ENCODE measurements at regions not wholly inside any gene's neighbourhood (a gene's known extent, or its start where the extent isn't known, plus 50 kb on each side); places are given as distances from the start of the nearest gene placed in this dataset.
"Not testable (repeated sequence)": the region's sequence is repeated elsewhere in the genome, so short reads cannot be mapped to it uniquely, and the experiment has no call there.

GRCh38 chr7:69245646-69246045 lies 352.6 kb upstream of the AUTS2 start:
- CTCF ChIA-PET: no interaction called here
- H3K27ac ChIP-seq (ENCODE audit: extremely low read depth, low read depth, low read length): no peak overlapping the region

GRCh38 chr7:69246758-69247157 lies 351.5 kb upstream of the AUTS2 start:
- H3K36me3 ChIP-seq (ENCODE audit: control insufficient read depth in 2 of 2, insufficient read depth in 1 of 2, low read length in 2 of 2): no peaks in the 10 kb centered on the region
- no peak overlapping the region for H3K4me3 ChIP-seq (ENCODE audit: low read depth, low read length)
- no peak for TF ChIP-seq ZSCAN4 (tag by site-specific recombination; IDR thresholded peaks at IDR 0.05)
- POLR2A ChIA-PET: no interaction called here
- peaks cover 4% of the 10 kb centered on the region for H3K4me1 ChIP-seq (ENCODE audit: control insufficient read depth, insufficient read depth, low read length)
- no peaks in the 10 kb centered on the region for H3K9me3 ChIP-seq (ENCODE audit: control insufficient read depth, insufficient read depth, low read depth, low read length)
- H3K27ac ChIP-seq (ENCODE audit: extremely low read depth, low read depth, low read length): no peak overlapping the region
- CTCF ChIA-PET: no interaction called here

More at GRCh38 chr7:69245646-69246045, 352.6 kb upstream of the AUTS2 start:
- Histone ChIP-seq H3K36me3 (ENCODE audit: control insufficient read depth in 2 of 2, insufficient read depth in 1 of 2, low read length in 2 of 2) (no peaks in the 10 kb centered on the region), H3K4me1 (ENCODE audit: control insufficient read depth, insufficient read depth, low read length) (peaks cover 4% of the 10 kb centered on the region), H3K9me3 (ENCODE audit: control insufficient read depth, insufficient read depth, low read depth, low read length) (no peaks in the 10 kb centered on the region), H3K4me3 (ENCODE audit: low read depth, low read length) (no peak overlapping the region)
- TF ChIP-seq ZBTB21 (tag by site-specific recombination; IDR thresholded peaks at IDR 0.05): no peak
- no peak for TF ChIP-seq ZNF175 (tag by site-specific recombination; IDR thresholded peaks at IDR 0.05)
- TF ChIP-seq ZNF416 (tag by site-specific recombination; IDR thresholded peaks at IDR 0.05): no peak
- no peak for TF ChIP-seq ZNF114 (tag by site-specific recombination; IDR thresholded peaks at IDR 0.05)
- no peak for TF ChIP-seq ZNF148 (tag by site-specific recombination; IDR thresholded peaks at IDR 0.05; ENCODE audit: borderline replicate concordance)
- TF ChIP-seq ZNF426 (tag by site-specific recombination; IDR thresholded peaks at IDR 0.05): no peak
- no peak for TF ChIP-seq ZNF830 (tag by site-specific recombination; IDR thresholded peaks at IDR 0.05; ENCODE audit: low read depth)
- TF ChIP-seq ZNF202 (tag by site-specific recombination; IDR thresholded peaks at IDR 0.05; ENCODE audit: borderline replicate concordance): no peak
- TF ChIP-seq ZNF335 (tag by site-specific recombination; conservative IDR thresholded peaks at IDR 0.05): no peak
- TF ChIP-seq ZNF26 (tag by site-specific recombination; IDR thresholded peaks at IDR 0.05): no peak
- TF ChIP-seq ZFP3 (tag by site-specific recombination; IDR thresholded peaks at IDR 0.05; ENCODE audit: low read depth): no peak
- TF ChIP-seq ZNF654 (tag by site-specific recombination; IDR thresholded peaks at IDR 0.05; ENCODE audit: low read depth): no peak
- TF ChIP-seq SP3 (tag by site-specific recombination; IDR thresholded peaks at IDR 0.05): no peak
- no peak for TF ChIP-seq ZNF155 (tag by site-specific recombination; IDR thresholded peaks at IDR 0.05)
- no peak for TF ChIP-seq ZNF488 (tag by site-specific recombination; IDR thresholded peaks at IDR 0.05)
- no peak for TF ChIP-seq KLF16 (tag by site-specific recombination; IDR thresholded peaks at IDR 0.05)
- no peak for TF ChIP-seq ZNF133 (tag by site-specific recombination; IDR thresholded peaks at IDR 0.05)
- POLR2A ChIA-PET: no interaction called here

- POLR2A ChIA-PET; H3K4me3 ChIP-seq (ENCODE audit: low read depth, low read length); H3K36me3 ChIP-seq (ENCODE audit: control insufficient read depth in 2 of 2, insufficient read depth in 1 of 2, low read length in 2 of 2); H3K4me1 ChIP-seq (ENCODE audit: control insufficient read depth, insufficient read depth, low read length); H3K27ac ChIP-seq (ENCODE audit: extremely low read depth, low read depth, low read length); H3K9me3 ChIP-seq (ENCODE audit: control insufficient read depth, insufficient read depth, low read depth, low read length): not testable (repeated sequence)
- CTCF ChIA-PET: interaction anchor here (0.6 kb wide), 1 partner anchor 31 kb away, joined by 3 read pairs; no protein-coding TSS in a partner anchor
These were observed 349.9 kb upstream of the AUTS2 start for GRCh38 chr7:69248382-69248828.

Data from HEK293 (cell line).